T47D (cell line): ENCODE measurements at regions not wholly inside any gene's neighbourhood (a gene's known extent, or its start where the extent isn't known, plus 50 kb on each side); places are given as distances from the start of the nearest gene placed in this dataset.

Experiments
- DNase-seq, 2 experiments: peaks; one replicate each; pipeline versions ENCODE4 v3.0.0 to v3.0.0-alpha.2; 2011 to 2012; ENCODE audit warnings: low read depth in 1 of 2, low spot score in 1 of 2
- JUND ChIP-seq: IDR thresholded peaks from 2 replicates; pipeline ENCODE4 v1.6.1; 2012; ENCODE audit warnings: low read depth
- in situ Hi-C: cut with HindIII; loops from 2 replicates; pipeline ENCODE4 v1.10.0; 2016; ENCODE audit warnings: low sequenced_read_pairs, low pct_unique_long_range_greater_than_20kb

- TF ChIP-seq JUND = no peak
- in situ Hi-C loops = no loop called here
- no peak for DNase-seq
Observed at GRCh38 chr15:69626095-69627066, 173.8 kb downstream of the RPLP1 start.

- in situ Hi-C loops = no loop called here
- TF ChIP-seq JUND = no peak
- peak in 1 of 2 experiments; percentile 27 for DNase-seq
Observed at GRCh38 chr15:69627548-69628158, 175.0 kb downstream of the RPLP1 start.

GRCh38 chr15:69628256-69629093, 175.9 kb downstream of the RPLP1 start:
- in situ Hi-C loops = no loop called here
- peak in 1 of 2 experiments; percentile 42 for DNase-seq
- TF ChIP-seq JUND = no peak

- in situ Hi-C loops = no loop called here
- no peak for TF ChIP-seq JUND
- DNase-seq = no peak
Observed at GRCh38 chr15:69629631-69630161, 177.1 kb downstream of the RPLP1 start.

- DNase-seq = no peak
- TF ChIP-seq JUND = no peak
- in situ Hi-C loops = no loop called here
Observed at GRCh38 chr15:69631005-69631404, 178.4 kb downstream of the RPLP1 start.

- DNase-seq = no peak
- no peak for TF ChIP-seq JUND
- in situ Hi-C loops = no loop called here
Observed at GRCh38 chr15:69631978-69632377, 179.4 kb downstream of the RPLP1 start.

- no peak for DNase-seq
- no peak for TF ChIP-seq JUND
- in situ Hi-C loops = no loop called here
Observed at GRCh38 chr15:69634860-69635259, 182.2 kb downstream of the RPLP1 start.

GRCh38 chr15:69636169-69636915, 183.7 kb downstream of the RPLP1 start:
- in situ Hi-C loops = no loop called here
- no peak for DNase-seq
- no peak for TF ChIP-seq JUND

- no peak for TF ChIP-seq JUND
- in situ Hi-C loops = no loop called here
- DNase-seq = no peak
Observed at GRCh38 chr15:69637818-69638217, 185.2 kb downstream of the RPLP1 start.

GRCh38 chr15:69643476-69643875, 190.9 kb downstream of the RPLP1 start:
- no peak for DNase-seq
- no peak for TF ChIP-seq JUND
- in situ Hi-C loops = no loop called here

GRCh38 chr15:69643971-69644370, 191.4 kb downstream of the RPLP1 start:
- TF ChIP-seq JUND = no peak
- in situ Hi-C loops = no loop called here
- DNase-seq = no peak

GRCh38 chr15:69644876-69645275, 192.3 kb downstream of the RPLP1 start:
- in situ Hi-C loops = no loop called here

More at GRCh38 chr15:69644876-69645275, 192.3 kb downstream of the RPLP1 start:
- no peak for DNase-seq
- TF ChIP-seq JUND = no peak
